Heart right ventricle (tissue), 16 donors: ENCODE measurements at regions not wholly inside any gene's neighbourhood (a gene's known extent, or its start where the extent isn't known, plus 50 kb on each side); places are given as distances from the start of the nearest gene placed in this dataset.

Experiments
- ATAC-seq, 8 donors: fragments of 200-7000 bp; cut with Tn5 transposase; one replicate each; pipeline ENCODE4 v1.9.1; 2020; ENCODE audit warnings: mild to moderate bottlenecking in 8 of 8, moderate library complexity in 8 of 8, moderate number of reproducible peaks in 1 of 8
- DNase-seq, 2 donors: peaks; one replicate each; pipeline ENCODE4 v3.0.0-alpha.2; 2020
- H3K27ac ChIP-seq, 10 donors: fragments of 200-600 bp; sonication (generic) in 2 of 10; one replicate each; pipeline versions ENCODE4 v1.5.0 to v1.8.0; 2020 to 2022; ENCODE audit warnings: mild to moderate bottlenecking in 3 of 10
- H3K27me3 ChIP-seq, 7 donors: fragments of 200-600 bp; one replicate each; pipeline ENCODE4 v1.8.0; 2021 to 2022; ENCODE audit warnings: mild to moderate bottlenecking in 2 of 7
- H3K36me3 ChIP-seq, 9 donors: fragments of 200-600 bp; sonication (generic) in 1 of 9; one replicate each; pipeline versions ENCODE4 v1.5.0 to v1.8.0; 2020 to 2022; ENCODE audit warnings: mild to moderate bottlenecking in 2 of 9
- H3K4me1 ChIP-seq, 9 donors: fragments of 200-600 bp; sonication (generic) in 1 of 9; one replicate each; pipeline versions ENCODE4 v1.5.0 to v1.8.0; 2020 to 2022; ENCODE audit warnings: mild to moderate bottlenecking in 4 of 9
- H3K4me3 ChIP-seq, 10 donors: fragments of 200-600 bp; sonication (generic) in 2 of 10; one replicate each; pipeline versions ENCODE4 v1.5.0 to v1.8.0; 2020 to 2022; ENCODE audit warnings: mild to moderate bottlenecking in 7 of 10, moderate library complexity in 2 of 10
- H3K9me3 ChIP-seq, 11 donors: fragments of 200-600 bp in 10 of 11; sonication (generic) in 2 of 11; one replicate each; pipeline versions ENCODE4 v1.5.0 to v1.8.0; 2013 to 2022; ENCODE audit warnings: mild to moderate bottlenecking in 2 of 11, control low read depth in 1 of 11, moderate library complexity in 1 of 11
- WGBS, 2 donors: extraction: QIAGEN DNeasy Blood & Tissue Kit; methylation state at CpG; one replicate each; pipeline ENCODE4 v1.1.7; 2013; ENCODE audit warnings: inconsistent platforms in 1 of 2; 5-methylcytosine and 5-hydroxymethylcytosine counted together
- intact Hi-C, 10 donors: fragments of 100-400 bp; cut with DNase I; formaldehyde crosslinking; loops; one replicate each; pipeline versions ENCODE4 v1.11.1 to v1.14.2; 2022
- TF ChIP-seq, protein P1 (sequence below), 9 donors: fragments of 200-600 bp; sonication (generic) in 2 of 9; IDR thresholded peaks; one replicate each; pipeline versions ENCODE4 v1.5.0 to v1.8.0; 2021 to 2022; ENCODE audit warnings: antibody characterized with exemption in 9 of 9, mild to moderate bottlenecking in 5 of 9, moderate library complexity in 1 of 9
- donor health status: Arrhythmogenic right ventricular cardiomyopathy.
- donor health status: ischemic (EF 13 %, LVEDD 7.1; RV severe dilation, severe dysfunction).
- donor health status: healthy with polysubstance abuse.
- donor health status: DM: no; HTN: yes; CAD: no.
- donor health status: DM: no; HTN: no; CAD: no.
- donor health status: ischemic (EF 25% LVEDD 6.9; RV normal size, moderate dysfunction).
- donor health status: ischemic (EF 25% LVEDD 5.7; RV mildly dilated, moderate dysfunction).
- donor health status: healthy.
- donor health status: DM: yes; HTN: yes; CAD: no.
- donor health status: Ischemic cardiomyopathy.
- donor health status: ischemic (EF 35%, LVEDD 5.7; RV mildly dilated, moderate dysfunction).
- donor health status: nonischemic (EF 11% LVEDD 7.7; RV severe dilation, severe dysfunction).
- donor health status: DM: yes; HTN: yes; CAD: no.
- donor health status: PGD.
- donor health status: ischemic (EF 29% LVEDD 5.4; RV normal size, mild dysfunction).
- donor health status: nonischemic (EF 23%, LVEDD 6.1; RV moderate dilation, normal function).

DNA sequence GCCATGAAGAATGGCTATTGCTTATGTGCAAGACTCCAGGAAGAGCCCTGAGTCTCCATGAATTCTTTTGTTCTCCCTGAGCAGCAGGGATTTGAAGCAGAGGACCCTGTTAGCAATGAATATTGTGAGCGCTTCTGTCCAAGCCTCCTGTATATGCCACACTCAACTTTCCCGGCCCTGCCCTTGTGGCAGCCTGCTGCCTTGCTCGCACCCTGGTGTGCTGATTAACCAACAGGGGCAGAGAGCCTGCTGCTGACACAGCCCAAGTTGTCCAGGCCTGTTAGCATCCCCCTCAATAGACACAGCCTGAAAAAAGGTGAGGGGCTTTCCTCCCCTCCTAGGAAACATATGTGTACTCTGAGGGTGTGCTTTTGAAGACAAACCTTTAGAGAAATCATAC lies 131.4 kb downstream of the BMP2 start:
- TF ChIP-seq, protein P1, sequence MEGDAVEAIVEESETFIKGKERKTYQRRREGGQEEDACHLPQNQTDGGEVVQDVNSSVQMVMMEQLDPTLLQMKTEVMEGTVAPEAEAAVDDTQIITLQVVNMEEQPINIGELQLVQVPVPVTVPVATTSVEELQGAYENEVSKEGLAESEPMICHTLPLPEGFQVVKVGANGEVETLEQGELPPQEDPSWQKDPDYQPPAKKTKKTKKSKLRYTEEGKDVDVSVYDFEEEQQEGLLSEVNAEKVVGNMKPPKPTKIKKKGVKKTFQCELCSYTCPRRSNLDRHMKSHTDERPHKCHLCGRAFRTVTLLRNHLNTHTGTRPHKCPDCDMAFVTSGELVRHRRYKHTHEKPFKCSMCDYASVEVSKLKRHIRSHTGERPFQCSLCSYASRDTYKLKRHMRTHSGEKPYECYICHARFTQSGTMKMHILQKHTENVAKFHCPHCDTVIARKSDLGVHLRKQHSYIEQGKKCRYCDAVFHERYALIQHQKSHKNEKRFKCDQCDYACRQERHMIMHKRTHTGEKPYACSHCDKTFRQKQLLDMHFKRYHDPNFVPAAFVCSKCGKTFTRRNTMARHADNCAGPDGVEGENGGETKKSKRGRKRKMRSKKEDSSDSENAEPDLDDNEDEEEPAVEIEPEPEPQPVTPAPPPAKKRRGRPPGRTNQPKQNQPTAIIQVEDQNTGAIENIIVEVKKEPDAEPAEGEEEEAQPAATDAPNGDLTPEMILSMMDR (IDR thresholded peaks at IDR 0.05) = no peak
- no peaks in the 10 kb centered on the region for H3K9me3 ChIP-seq
- H3K4me3 ChIP-seq = no peak overlapping the region
- peaks cover 0 to 8% (median 0%) of the 10 kb centered on the region in 7 donors for H3K27me3 ChIP-seq
- H3K36me3 ChIP-seq = no peaks in the 10 kb centered on the region
- no peaks in the 10 kb centered on the region for H3K4me1 ChIP-seq
- no peak for DNase-seq
- H3K27ac ChIP-seq = no peak overlapping the region
- intact Hi-C loops = no loop called here
- ATAC-seq = no peak
- 65 to 68% methylated on average over 3 of the region's 3 CpGs for WGBS, 2 donors

DNA sequence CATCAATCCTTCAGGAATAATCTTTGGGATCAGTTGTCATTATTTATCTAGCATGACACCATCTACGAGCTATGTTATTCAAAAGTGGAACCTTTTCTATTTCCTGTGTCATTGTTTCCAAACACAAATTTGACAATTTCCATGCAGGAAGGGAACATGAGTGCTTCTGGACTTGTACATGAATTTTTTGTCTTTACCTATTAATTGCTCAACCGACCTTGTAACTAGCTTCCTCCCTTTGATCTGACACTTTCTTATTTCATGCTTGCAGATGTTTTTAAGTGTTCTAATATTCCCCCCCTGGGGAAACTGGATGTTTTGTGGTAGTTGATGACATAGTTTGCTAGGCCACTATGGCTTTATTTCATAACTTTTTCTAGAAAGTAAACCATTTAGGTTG lies 139.4 kb downstream of the BMP2 start:
- no peaks in the 10 kb centered on the region for H3K9me3 ChIP-seq
- H3K27ac ChIP-seq = no peak overlapping the region
- intact Hi-C loops = no loop called here
- no peak overlapping the region for H3K4me3 ChIP-seq
- TF ChIP-seq, protein P1 (IDR thresholded peaks at IDR 0.05) = no peak
- DNase-seq (no peak), ATAC-seq (no peak)
- H3K4me1 ChIP-seq = no peaks in the 10 kb centered on the region
- WGBS, 2 donors = 47 to 61% methylated on average over 2 of the region's 2 CpGs
- peaks cover 0 to 9% (median 0%) of the 10 kb centered on the region in 7 donors for H3K27me3 ChIP-seq
- no peaks in the 10 kb centered on the region for H3K36me3 ChIP-seq

DNA sequence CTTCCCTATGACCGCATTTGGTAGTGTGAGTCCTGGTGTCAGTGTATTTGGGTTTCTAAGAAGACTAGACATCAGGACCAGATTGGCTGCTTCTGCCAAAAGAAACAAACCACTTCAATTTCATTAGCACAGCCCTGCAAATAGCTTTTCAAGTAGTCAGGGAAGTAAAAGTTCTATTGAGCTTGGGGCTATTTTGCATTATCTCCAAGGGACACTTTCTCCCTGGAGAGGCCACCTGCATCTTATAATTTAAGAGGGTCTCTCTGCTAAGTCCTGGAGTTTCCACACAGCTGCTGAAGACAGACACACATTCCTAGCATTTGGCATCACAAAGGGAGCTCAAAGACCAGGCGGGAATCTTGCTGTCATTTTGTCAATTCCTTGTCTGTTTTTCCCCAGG lies 141.2 kb downstream of the BMP2 start:
- ATAC-seq (no peak), DNase-seq (no peak)
- 57 to 64% methylated on average over 2 of the region's 2 CpGs for WGBS, 2 donors
- TF ChIP-seq, protein P1 (IDR thresholded peaks at IDR 0.05) = no peak
- Histone ChIP-seq H3K36me3 (no peaks in the 10 kb centered on the region), H3K4me1 (no peaks in the 10 kb centered on the region), H3K9me3 (no peaks in the 10 kb centered on the region), H3K27me3 (peaks cover 0 to 5% (median 0%) of the 10 kb centered on the region in 7 donors), H3K27ac (no peak overlapping the region), H3K4me3 (no peak overlapping the region)
- intact Hi-C loops = no loop called here

DNA sequence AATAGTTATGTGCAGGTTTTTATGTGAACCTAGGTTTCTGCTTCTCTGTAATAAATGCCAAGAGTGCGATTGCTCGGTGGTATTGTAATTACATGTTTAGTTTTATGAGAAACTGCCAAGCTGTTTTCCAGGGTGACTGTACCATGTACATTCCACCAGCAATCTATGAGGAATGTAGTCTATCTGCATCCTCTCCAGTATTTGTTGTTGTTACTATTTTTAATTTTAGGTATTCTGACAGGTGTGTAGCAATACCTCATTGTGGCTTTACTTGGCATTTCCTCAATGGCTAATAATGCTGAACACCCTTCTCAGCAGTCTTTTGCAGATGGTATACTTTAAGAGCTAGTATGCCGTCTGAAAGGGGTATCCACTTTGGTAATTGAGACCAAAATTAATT lies 142.1 kb downstream of the BMP2 start:
- H3K9me3 ChIP-seq = no peaks in the 10 kb centered on the region
- peaks cover 0 to 5% (median 0%) of the 10 kb centered on the region in 7 donors for H3K27me3 ChIP-seq
- ATAC-seq (no peak), DNase-seq (no peak)
- WGBS, 2 donors = 90 to 95% methylated on average over 3 of the region's 3 CpGs
- TF ChIP-seq, protein P1 (IDR thresholded peaks at IDR 0.05) = no peak
- intact Hi-C loops = no loop called here
- no peaks in the 10 kb centered on the region for H3K4me1 ChIP-seq
- H3K4me3 ChIP-seq = no peak overlapping the region
- H3K27ac ChIP-seq = no peak overlapping the region
- no peaks in the 10 kb centered on the region for H3K36me3 ChIP-seq

DNA sequence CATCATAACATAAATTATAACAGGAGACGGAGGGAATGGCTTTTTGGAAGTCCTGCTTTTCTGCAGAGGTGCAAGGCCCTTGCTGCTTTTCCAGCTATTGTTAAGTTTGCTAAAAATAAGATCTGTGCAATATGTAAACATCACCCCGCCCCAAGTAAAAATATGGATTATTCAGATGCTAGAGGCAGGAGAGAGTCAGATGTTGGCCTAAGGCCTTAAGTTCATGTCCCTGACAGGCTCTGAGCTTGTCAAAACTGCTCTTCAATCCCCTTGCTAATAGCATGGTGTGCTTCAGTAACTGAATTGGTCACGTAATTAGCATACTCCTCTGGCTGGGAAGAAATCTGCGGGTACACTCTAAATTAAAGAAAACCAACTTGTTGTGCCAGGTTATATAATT lies 147.5 kb downstream of the BMP2 start:
- ATAC-seq (no peak), DNase-seq (no peak)
- intact Hi-C loops = no loop called here
- no peaks in the 10 kb centered on the region for H3K36me3 ChIP-seq
- H3K9me3 ChIP-seq = no peaks in the 10 kb centered on the region
- no peak overlapping the region for H3K4me3 ChIP-seq
- 81% methylated on average over 4 of the region's 4 CpGs for WGBS, 2 donors
- TF ChIP-seq, protein P1 (IDR thresholded peaks at IDR 0.05) = no peak
- H3K27me3 ChIP-seq = no peaks in the 10 kb centered on the region
- H3K27ac ChIP-seq = no peak overlapping the region
- no peaks in the 10 kb centered on the region for H3K4me1 ChIP-seq
